Keratinocyte (primary cell): ENCODE measurements at regions not wholly inside any gene's neighbourhood (a gene's known extent, or its start where the extent isn't known, plus 50 kb on each side); places are given as distances from the start of the nearest gene placed in this dataset.

Experiments used
- DNase-seq: peaks from one replicate; pipeline ENCODE4 v3.0.0-alpha.2; 2011; ENCODE audit warnings: low read depth, missing footprints, low spot score
- FAIRE-seq: peaks from 2 replicates; lab custom pipeline; 2011; peaks lifted over from hg19 to GRCh38; lab: Jason Lieb, UNC
- H2AFZ ChIP-seq: 2 replicates; pipeline ENCODE4 v1.6.0; 2012; ENCODE audit warnings: low read length, control low read depth, inconsistent platforms; ENCODE audit not compliant: control insufficient read depth
- H3K27ac ChIP-seq: 2 replicates; pipeline ENCODE4 v1.5.1; 2011; ENCODE audit warnings: low read length; ENCODE audit not compliant: control insufficient read depth, insufficient read depth
- H3K27me3 ChIP-seq: 3 replicates; pipeline ENCODE4 v1.6.0; 2011; ENCODE audit warnings: low read length; ENCODE audit not compliant: control insufficient read depth, insufficient read depth; ENCODE audit errors: extremely low read depth
- H3K36me3 ChIP-seq, 2 experiments: 2 replicates in 1 of 2; 3 replicates in 1 of 2; pipeline ENCODE4 v1.5.1; 2011; ENCODE audit warnings: low read length in 2 of 2, mild to moderate bottlenecking in 1 of 2; ENCODE audit not compliant: control insufficient read depth in 2 of 2, insufficient read depth in 2 of 2; ENCODE audit errors: extremely low read depth in 1 of 2
- H3K4me1 ChIP-seq: 3 replicates; pipeline ENCODE4 v1.5.1; 2011; ENCODE audit warnings: low read length; ENCODE audit not compliant: control insufficient read depth, insufficient read depth; ENCODE audit errors: extremely low read depth
- H3K4me2 ChIP-seq: 3 replicates; pipeline ENCODE4 v1.6.0; 2011; ENCODE audit warnings: low read depth, low read length; ENCODE audit not compliant: control insufficient read depth, insufficient read depth; ENCODE audit errors: extremely low read depth
- H3K4me3 ChIP-seq, 3 experiments: fragments of 200-600 bp in 1 of 3; sonication (generic) in 1 of 3; 2 replicates in 2 of 3; 3 replicates in 1 of 3; pipeline ENCODE4 v1.5.1; 2011 to 2016; ENCODE audit warnings: low read length in 3 of 3, mild to moderate bottlenecking in 3 of 3, control low read depth in 2 of 3, inconsistent platforms in 1 of 3, low read depth in 1 of 3, mixed read lengths in 1 of 3, mixed run types in 1 of 3, moderate library complexity in 1 of 3; ENCODE audit not compliant: control insufficient read depth in 2 of 3, insufficient read depth in 2 of 3; ENCODE audit errors: extremely low read depth in 1 of 3
- H3K79me2 ChIP-seq: 2 replicates; pipeline ENCODE4 v1.6.0; 2012; ENCODE audit warnings: low read length; ENCODE audit not compliant: control insufficient read depth, insufficient read depth
- H3K9ac ChIP-seq: 3 replicates; pipeline ENCODE4 v1.6.0; 2011; ENCODE audit warnings: low read length; ENCODE audit not compliant: control insufficient read depth, insufficient read depth; ENCODE audit errors: extremely low read depth
- H3K9me1 ChIP-seq: 3 replicates; pipeline ENCODE4 v1.6.0; 2011; ENCODE audit warnings: low read length; ENCODE audit not compliant: control insufficient read depth, insufficient read depth; ENCODE audit errors: extremely low read depth
- H3K9me3 ChIP-seq: 2 replicates; pipeline ENCODE4 v1.5.1; 2012; ENCODE audit warnings: low read depth, low read length; ENCODE audit not compliant: control insufficient read depth
- H4K20me1 ChIP-seq: 3 replicates; pipeline ENCODE4 v1.6.0; 2011; ENCODE audit warnings: low read length; ENCODE audit not compliant: control insufficient read depth, insufficient read depth; ENCODE audit errors: extremely low read depth
- EZH2 ChIP-seq: IDR thresholded peaks from one replicate; pipeline ENCODE4 v1.6.1; 2012; ENCODE audit warnings: inconsistent platforms, mild to moderate bottlenecking, low read length, moderate library complexity
- dilution Hi-C: fragments of 300-500 bp; cut with MboI; formaldehyde crosslinking; loops from one replicate; pipeline ENCODE4 v1.7.0; 2020; ENCODE audit warnings: low sequenced_read_pairs; ENCODE audit not compliant: extremely low pct_ligation_motif_present
- TF ChIP-seq, protein P1 (sequence below), 3 experiments: IDR thresholded peaks in 1 of 3; conservative IDR thresholded peaks in 1 of 3; optimal IDR thresholded peaks in 1 of 3; 2 replicates in 2 of 3; 3 replicates in 1 of 3; pipeline versions ENCODE3 to v1.5.1; 2011; ENCODE audit warnings: low read length in 3 of 3, mild to moderate bottlenecking in 3 of 3, moderate library complexity in 2 of 3, control low read depth in 1 of 3, inconsistent platforms in 1 of 3; ENCODE audit not compliant: insufficient read depth in 2 of 3; ENCODE audit errors: extremely low read depth in 1 of 3

DNA sequence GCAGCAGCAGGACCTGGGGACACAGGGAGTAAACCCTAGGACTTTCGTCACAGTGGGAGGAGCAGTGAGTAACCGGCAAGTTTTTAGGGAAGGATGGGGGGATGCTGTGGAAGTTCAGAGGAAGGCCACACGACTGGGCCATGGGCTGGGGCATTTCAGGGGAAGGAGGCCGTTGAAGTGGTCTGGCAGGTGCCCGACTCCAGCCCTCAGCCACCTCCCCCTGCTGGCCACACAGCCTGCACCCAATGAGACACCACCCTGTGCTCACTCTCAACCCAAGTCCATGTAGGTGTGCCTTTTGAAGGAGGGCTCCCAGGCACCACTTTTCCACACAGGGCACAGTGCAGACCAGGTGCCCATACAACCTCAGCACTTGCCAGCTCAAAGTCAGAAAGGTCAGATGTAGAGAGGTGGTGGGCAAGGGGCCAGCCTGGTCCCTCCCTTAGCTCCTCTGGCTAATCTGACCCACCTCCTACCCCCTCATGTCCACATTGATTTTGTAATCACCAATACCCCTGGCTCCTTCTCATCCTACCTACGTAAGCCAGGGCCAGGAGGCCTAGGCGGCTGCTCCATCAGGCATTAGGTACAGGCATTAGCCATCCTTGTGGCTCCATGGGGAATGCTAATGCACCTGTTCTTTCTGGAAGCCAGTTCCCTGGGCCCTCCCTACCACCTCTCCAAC lies 211.2 kb downstream of the SMAD2 start:
- no peak overlapping the region for H3K27ac ChIP-seq
- H3K4me2 ChIP-seq: no peak overlapping the region
- TF ChIP-seq, protein P1, sequence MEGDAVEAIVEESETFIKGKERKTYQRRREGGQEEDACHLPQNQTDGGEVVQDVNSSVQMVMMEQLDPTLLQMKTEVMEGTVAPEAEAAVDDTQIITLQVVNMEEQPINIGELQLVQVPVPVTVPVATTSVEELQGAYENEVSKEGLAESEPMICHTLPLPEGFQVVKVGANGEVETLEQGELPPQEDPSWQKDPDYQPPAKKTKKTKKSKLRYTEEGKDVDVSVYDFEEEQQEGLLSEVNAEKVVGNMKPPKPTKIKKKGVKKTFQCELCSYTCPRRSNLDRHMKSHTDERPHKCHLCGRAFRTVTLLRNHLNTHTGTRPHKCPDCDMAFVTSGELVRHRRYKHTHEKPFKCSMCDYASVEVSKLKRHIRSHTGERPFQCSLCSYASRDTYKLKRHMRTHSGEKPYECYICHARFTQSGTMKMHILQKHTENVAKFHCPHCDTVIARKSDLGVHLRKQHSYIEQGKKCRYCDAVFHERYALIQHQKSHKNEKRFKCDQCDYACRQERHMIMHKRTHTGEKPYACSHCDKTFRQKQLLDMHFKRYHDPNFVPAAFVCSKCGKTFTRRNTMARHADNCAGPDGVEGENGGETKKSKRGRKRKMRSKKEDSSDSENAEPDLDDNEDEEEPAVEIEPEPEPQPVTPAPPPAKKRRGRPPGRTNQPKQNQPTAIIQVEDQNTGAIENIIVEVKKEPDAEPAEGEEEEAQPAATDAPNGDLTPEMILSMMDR (optimal IDR thresholded peaks at IDR 0.05 in 1 of 3, IDR thresholded peaks at IDR 0.05 in 1 of 3, conservative IDR thresholded peaks at IDR 0.05 in 1 of 3; ENCODE audit: extremely low read depth in 1 of 3, insufficient read depth in 2 of 3, low read length in 3 of 3): no peak
- no peak for TF ChIP-seq EZH2
- dilution Hi-C loops: no loop called here
- H3K4me3 ChIP-seq: no peak overlapping the region
- no peaks in the 10 kb centered on the region for H3K36me3 ChIP-seq
- FAIRE-seq: no peak
- no peak for DNase-seq
- H2AFZ ChIP-seq: no peak overlapping the region
- no peak overlapping the region for H3K9ac ChIP-seq
- H4K20me1 ChIP-seq: no peaks in the 10 kb centered on the region
- no peaks in the 10 kb centered on the region for H3K4me1 ChIP-seq
- H3K27me3 ChIP-seq: no peaks in the 10 kb centered on the region
- H3K79me2 ChIP-seq: no peaks in the 10 kb centered on the region
- no peaks in the 10 kb centered on the region for H3K9me1 ChIP-seq
- no peaks in the 10 kb centered on the region for H3K9me3 ChIP-seq

GRCh38 chr18:47718646-47719045 lies 211.8 kb downstream of the SMAD2 start:
- Histone ChIP-seq H3K27ac (no peak overlapping the region), H3K9me3 (no peaks in the 10 kb centered on the region), H3K4me3 (no peak overlapping the region), H3K36me3 (no peaks in the 10 kb centered on the region), H3K9ac (no peak overlapping the region), H3K27me3 (no peaks in the 10 kb centered on the region), H2AFZ (no peak overlapping the region), H3K79me2 (no peaks in the 10 kb centered on the region), H3K4me1 (no peaks in the 10 kb centered on the region), H3K9me1 (no peaks in the 10 kb centered on the region), H3K4me2 (no peak overlapping the region), H4K20me1 (no peaks in the 10 kb centered on the region)
- dilution Hi-C loops: no loop called here
- no peak for FAIRE-seq
- no peak for TF ChIP-seq EZH2
- TF ChIP-seq, protein P1 (optimal IDR thresholded peaks at IDR 0.05 in 1 of 3, IDR thresholded peaks at IDR 0.05 in 1 of 3, conservative IDR thresholded peaks at IDR 0.05 in 1 of 3; ENCODE audit: extremely low read depth in 1 of 3, insufficient read depth in 2 of 3, low read length in 3 of 3): no peak
- DNase-seq: no peak
